HG02938 (cell line): ENCODE measurements at regions not wholly inside any gene's neighbourhood (a gene's known extent, or its start where the extent isn't known, plus 50 kb on each side); places are given as distances from the start of the nearest gene placed in this dataset.

Experiments used
- ATAC-seq: cut with Tn5 transposase; IDR thresholded peaks from one replicate; pipeline ENCODE4 v1.9.1; 2021; ENCODE audit warnings: mild to moderate bottlenecking, moderate library complexity; ENCODE audit not compliant: unreplicated experiment

GRCh38 chr4:57633212-57633859 is 523.2 kb upstream of the IGFBP7 start:
- ATAC-seq, result no peak

DNA sequence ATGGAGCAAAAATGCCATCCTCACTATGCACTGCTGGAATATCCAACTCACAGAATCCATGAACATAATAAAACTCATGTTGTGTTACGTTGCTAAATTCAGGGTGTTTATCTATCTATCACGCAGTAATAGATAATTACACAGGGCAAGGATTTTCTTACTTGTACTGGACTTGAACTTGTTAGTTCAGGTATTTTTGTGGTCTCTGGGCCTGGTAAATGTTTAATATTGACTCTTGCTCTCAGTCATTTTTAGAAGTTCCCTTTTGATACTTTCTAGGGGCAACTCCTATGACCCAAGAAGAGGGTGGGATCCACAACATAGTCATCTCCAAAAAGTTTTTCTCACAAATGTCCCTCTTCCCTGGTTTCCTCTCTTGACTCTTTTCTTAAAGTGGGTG is 522.4 kb upstream of the IGFBP7 start:
- ATAC-seq, result no peak

GRCh38 chr4:57631147-57631546 is 521.0 kb upstream of the IGFBP7 start:
- no peak for ATAC-seq

GRCh38 chr4:57628004-57628403 is 517.8 kb upstream of the IGFBP7 start:
- no peak for ATAC-seq

- ATAC-seq, result no peak
Observed at GRCh38 chr4:57614257-57614932, 504.2 kb upstream of the IGFBP7 start.

- no peak for ATAC-seq
Observed at GRCh38 chr4:57612279-57612678, 502.1 kb upstream of the IGFBP7 start.

GRCh38 chr4:57607566-57608180 is 497.5 kb upstream of the IGFBP7 start:
- no peak for ATAC-seq

GRCh38 chr4:57605376-57605775 is 495.2 kb upstream of the IGFBP7 start:
- ATAC-seq, result no peak

DNA sequence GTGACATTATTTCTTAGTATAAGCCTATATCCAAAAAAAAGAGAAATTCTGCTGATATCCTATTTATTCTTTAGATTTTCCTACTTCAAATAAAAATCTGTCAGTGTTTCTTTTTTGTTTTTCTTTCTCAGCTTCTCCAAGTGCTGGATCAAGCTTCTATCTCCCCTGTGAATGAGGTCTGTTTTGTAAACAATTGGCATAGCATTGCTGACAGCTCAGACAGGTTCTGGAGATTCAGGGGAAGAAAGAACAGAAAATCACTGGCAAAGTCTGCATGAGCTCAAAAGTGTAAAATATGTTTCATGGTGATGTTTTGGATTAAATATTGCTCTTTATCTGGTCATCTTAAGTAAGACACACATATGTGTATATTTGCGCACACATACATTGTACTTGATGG is 492.0 kb upstream of the IGFBP7 start:
- no peak for ATAC-seq

DNA sequence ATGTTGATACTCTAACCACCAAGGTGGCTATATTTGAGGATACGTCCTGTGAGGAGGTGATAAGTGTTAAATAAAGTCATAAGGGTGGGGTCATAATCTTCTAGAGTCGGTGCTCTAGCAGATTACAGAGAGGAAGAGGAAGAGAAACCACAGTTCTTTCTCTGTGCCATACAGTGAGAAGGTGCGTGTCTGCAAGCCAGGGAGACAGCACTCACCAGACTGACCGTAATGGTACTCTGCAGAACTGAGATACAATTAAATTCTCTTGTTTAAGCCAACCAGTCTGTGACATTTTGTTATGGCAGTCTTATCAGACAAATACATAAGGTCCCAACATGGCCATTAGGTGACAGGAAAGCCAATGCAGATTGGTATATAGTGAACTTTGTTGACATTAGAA is 480.9 kb upstream of the IGFBP7 start:
- ATAC-seq, result no peak

DNA sequence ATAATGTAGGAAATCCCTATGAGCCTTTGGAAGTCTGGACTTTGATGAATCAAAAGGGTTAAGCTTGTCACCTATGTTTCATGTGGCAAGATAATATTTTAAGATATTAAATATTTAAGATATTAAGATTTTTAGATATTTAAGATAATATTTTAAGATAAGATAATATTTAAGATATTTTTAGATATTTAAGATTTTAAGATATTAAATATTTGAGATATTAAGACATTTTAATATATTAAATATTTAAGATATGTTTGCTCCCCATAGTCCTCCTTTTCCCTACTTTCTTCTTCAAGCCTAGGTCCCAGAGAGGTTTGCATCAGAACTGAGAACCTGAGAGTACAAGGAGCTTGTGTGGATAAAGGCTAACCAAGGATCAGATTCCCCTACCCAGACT is 478.4 kb upstream of the IGFBP7 start:
- no peak for ATAC-seq

DNA sequence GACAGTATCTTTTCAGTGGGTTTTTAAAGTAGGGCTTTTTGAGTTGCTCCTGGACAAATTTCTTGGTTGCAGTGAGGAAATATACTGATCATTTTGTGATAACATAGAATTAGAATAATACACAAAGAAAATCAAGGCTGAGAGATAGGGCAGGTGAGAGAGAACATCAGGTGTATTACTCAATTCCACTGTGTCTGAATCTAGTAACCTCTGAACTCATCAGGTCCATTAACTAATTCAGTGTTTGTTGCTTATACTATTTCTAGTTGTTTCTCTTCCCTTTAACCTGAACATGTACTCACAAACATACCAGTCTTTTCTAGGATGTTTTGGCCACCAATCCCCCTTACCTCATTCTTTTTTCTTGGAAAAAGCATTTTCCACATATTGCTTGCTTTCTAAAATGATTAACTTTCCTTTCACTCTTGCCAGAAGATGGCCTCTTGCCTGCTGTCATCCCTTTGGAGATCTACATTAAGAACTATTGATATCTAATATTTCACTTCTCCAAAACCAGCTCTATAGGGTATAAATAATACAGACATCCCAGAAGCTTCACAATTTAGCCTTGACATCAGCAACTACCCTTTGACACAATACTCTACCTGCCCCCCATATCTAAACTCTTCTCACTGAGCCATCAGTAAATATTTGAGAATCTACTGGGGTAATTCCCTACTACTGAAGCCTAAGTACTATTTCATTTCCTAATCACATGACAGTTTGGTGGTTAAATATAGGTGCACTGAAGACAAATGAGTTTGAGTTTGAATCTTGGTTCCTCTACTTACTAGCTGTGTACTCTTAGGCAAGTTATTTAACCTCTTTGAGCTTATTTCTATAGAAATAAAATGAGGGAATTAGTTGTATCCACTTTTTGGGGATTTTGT is 470.8 kb upstream of the IGFBP7 start:
- no peak for ATAC-seq

DNA sequence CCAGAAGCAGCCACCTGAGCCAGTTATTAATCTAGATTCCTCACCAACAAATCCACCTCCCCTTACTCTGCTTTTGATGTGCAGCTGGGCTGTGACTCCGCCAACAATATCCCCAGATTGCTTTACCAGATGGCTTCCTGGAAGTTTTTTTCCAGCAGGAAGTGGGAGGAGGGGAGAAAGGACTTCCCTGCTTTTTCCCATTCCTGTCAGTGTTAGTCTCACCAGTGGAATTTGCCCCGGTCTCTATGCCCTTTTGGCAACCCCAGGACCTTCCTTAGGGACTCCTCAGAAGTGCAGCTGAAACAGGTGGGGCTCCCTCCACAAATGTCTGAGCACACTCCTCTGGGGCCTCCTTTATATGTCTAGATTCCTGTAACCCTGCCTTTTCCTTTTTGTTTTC is 465.2 kb upstream of the IGFBP7 start:
- ATAC-seq, result no peak

- no peak for ATAC-seq
Observed at GRCh38 chr4:57554556-57555092, 444.4 kb upstream of the IGFBP7 start.

- ATAC-seq, result no peak
Observed at GRCh38 chr4:57553728-57554127, 443.5 kb upstream of the IGFBP7 start.

- no peak for ATAC-seq
Observed at GRCh38 chr4:57550198-57550597, 440.0 kb upstream of the IGFBP7 start.

DNA sequence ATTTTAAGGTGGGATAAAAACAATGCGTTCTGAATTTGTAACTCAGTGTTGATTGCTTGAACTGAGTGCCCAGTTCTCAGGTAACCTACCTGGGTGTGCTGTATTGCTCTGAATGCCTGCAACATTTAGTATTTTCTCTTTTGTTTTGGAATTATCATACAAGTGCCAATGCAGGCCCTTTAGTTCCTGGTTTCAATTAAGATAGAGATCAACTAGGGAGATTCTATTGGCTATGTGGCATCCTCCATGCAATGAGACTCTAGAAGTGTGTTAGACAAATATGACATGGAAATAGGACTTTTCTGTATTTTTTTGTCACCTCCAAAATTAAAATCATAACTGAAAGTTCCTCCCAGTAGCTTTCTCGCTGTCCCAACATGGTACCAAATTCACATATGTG is 438.7 kb upstream of the IGFBP7 start:
- ATAC-seq, result no peak

- no peak for ATAC-seq
Observed at GRCh38 chr4:57544811-57545654, 434.8 kb upstream of the IGFBP7 start.

DNA sequence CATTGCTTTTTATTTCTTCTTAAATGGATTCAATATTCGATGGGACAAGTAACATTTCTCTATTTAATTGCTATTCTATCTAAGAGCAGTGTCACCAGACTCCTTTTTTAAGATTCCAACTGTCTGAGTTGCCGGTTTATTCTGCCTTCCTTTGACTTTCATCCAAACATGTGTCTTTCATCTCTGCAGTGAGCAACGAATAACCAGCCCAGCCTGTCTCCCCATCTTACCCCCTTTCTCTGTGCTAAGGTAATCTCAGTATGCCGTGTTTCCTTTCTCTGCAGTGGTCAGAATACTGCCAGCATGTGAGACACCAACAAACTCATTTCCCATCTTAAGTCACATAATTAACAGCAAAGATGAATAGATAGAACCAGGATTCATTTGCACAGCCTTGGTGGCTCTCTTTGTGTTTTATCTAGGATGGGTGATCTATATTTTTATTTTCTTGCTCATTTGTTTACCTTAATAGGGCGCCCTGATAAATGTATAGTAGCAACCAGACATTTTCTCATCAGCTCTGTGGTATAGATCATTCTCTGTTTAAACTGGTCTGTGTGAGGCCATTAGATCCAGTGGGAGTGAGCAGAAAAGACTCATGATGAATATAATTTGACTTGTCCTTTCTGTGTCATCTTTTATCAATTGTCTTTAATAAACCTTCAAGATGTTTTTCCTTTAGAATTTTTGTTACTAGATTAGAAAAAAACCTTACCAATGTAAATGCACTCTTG is 394.8 kb upstream of the IGFBP7 start:
- ATAC-seq, result no peak

GRCh38 chr4:57504139-57504538 is 394.0 kb upstream of the IGFBP7 start:
- ATAC-seq, result no peak
